DMS53 (cell line): ENCODE measurements at regions not wholly inside any gene's neighbourhood (a gene's known extent, or its start where the extent isn't known, plus 50 kb on each side); places are given as distances from the start of the nearest gene placed in this dataset.

Experiments
- DNase-seq: peaks from one replicate; lab custom pipeline; 2025; lab: John Stamatoyannopoulos, UW

DNA sequence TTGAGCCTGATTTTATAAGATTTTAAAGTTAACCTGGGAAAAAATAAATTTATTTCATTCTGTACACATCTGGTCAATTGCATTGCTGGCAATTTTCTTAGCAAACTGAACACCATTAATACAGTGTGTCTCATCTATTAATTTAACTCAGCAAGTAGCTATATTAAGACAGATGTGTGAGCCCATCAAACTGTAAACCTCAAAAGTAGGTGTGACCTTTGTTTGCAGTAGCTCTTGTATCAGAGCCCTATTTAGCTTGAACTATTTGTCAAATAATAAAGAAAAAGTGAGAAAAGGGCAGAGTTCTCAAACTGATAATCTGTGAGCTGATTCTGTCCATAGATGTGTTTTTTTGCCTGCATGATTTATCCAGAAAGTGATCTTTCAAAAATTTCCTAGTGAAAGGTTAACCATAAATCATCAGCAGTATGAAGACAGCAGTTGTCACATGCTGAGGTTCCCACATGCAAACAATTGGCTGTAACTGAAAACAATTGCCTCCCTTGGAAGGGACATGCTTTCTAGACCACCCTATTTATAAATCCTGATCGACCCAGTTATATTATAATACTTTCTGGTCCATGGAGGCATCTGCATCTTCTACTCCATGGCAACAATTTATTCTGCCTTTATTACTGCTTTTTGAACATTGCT is 646.5 kb downstream of the NSUN3 start:
- peak; percentile 17 for DNase-seq

DNA sequence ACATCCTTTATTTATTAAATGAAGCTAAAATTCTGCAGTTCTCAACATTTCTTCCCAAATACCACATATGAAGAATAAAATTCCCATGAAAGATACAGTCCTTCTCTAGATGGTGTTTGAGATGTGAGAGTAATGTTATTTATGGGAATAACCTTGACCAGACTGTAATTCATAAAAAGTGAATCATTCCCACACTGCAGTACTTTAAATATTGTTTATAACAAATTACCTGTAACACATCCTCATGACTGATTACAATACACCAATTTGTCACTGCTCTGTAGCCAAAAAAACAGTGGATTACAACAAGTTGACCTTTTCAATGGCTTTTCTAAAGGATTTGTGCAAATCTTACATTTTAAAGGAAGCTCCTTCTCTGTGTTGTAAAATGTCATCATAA is 651.3 kb downstream of the NSUN3 start:
- no peak for DNase-seq

GRCh38 chr3:94716326-94717018 is 653.6 kb downstream of the NSUN3 start:
- DNase-seq, result peak; percentile 42

DNA sequence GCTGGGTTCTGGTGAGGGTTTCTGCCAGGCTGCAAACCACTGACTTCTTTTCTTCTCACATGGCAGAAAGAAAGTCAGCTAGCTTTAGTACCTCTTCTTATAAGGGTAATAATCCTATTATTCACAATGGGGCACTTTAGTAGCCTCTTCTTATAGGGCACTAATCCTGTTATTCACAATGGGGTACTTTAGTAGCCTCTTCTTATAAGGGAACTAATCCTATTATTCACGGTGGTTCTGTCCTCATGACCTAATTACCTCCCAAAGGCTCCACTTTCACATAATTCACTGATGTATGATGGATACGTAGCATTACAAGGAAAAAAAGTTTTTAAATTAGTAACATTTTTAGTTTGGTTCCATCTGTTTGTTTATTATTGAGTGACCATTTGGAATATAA is 671.3 kb downstream of the NSUN3 start:
- no peak for DNase-seq

DNA sequence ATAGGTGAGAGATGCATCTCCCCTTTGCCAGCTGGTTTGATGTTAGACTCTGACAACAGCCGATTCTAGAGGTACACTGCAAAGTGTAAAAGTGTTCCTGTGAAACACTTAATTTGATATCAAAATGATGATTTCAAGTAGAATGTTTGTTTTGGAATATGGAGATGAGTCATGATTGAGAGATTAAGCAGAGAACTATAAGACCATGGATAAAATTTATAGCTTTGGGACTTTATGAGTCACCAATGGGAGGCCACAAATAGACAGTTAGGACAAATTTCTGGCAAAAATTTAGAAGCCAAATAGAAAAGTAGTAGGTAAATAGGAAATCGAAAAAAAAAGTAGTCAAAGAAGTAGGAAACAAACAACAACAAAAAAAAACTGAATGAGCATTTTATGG is 672.5 kb downstream of the NSUN3 start:
- DNase-seq, result peak; percentile 9

DNA sequence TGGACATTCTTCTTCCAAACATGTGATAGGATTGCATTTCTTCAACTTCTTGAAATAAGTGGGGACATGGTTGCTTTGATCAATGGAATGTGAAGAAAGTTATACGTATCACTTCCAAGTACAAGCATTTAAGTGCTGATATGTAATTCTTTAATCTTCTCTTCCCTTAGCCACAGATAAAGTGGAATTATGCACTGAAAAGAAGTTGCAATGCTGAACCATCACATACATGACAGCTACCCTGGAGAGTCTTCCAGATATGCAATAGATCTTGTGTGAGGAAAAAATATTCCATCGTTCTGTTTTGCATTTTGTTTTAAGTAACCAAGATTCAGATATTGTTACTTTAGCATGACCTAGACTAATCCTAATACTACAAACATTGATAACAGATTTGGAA is 674.3 kb downstream of the NSUN3 start:
- DNase-seq, result no peak

- no peak for DNase-seq
Measured at GRCh38 chr3:94739420-94739819, 676.6 kb downstream of the NSUN3 start.

DNA sequence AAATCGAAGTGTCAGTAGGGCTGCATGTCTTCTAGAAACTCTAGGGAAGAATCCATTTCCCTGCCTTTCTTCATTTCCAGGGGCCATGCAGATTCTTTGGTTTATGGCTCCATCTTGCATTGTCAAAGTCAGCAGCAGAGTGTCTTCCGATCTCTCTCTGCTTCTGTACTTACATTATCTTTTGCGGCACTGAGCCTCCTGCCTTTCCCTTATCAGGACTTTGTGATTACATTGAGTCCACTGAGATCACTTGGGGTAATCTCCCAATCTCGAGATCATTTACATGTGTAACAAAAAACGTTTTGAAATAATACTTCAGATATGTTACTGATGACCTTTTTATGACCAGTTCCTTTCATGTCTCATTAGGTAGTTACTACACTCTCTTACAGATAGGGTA is 695.9 kb downstream of the NSUN3 start:
- no peak for DNase-seq

GRCh38 chr3:94772402-94772801 is 709.5 kb downstream of the NSUN3 start:
- DNase-seq, result no peak

DNA sequence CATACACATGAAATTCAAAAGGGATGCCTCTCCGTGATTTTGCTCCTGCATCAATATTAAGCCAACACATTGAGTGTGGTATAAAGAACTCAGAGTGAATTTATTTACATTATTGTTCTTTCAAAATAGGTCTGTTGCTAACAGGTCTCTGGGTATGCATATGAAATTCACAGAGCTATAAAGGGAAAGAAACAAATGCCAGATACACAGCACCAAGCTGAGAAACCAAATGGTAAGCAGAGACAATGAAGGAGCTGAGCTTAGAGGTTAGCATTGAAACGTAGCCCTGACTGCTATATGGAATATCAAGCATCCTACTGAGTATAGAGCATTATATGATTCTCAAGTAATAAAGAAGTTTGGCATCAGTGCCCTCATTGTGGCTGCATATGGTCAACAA is 712.9 kb downstream of the NSUN3 start:
- no peak for DNase-seq

DNA sequence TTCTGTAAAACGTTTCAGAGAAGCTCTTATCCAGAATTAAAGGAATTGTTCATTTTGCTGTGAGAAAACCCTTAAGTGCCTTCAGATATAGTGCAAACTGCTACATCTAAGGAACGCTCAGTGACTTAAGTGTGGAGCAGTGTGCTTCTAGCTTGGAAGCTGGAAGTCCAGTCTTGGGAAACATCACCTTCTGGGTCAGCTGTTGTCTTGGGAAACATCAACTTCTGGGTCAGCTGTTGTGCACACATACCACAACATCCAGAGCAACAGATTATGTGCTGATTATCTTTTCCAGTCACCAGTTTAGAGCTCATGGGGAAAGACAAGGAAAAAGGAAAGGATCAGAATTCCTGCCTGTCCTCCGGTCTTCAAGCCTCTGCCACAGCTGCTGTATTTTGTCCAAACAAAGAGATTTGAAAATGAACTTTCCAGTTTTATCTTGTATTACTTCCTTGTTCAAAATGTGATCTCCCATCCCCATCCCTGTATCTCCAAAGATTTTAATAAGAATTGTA is 713.6 kb downstream of the NSUN3 start:
- DNase-seq, result no peak

GRCh38 chr3:94778289-94778688 is 715.4 kb downstream of the NSUN3 start:
- DNase-seq, result no peak

DNA sequence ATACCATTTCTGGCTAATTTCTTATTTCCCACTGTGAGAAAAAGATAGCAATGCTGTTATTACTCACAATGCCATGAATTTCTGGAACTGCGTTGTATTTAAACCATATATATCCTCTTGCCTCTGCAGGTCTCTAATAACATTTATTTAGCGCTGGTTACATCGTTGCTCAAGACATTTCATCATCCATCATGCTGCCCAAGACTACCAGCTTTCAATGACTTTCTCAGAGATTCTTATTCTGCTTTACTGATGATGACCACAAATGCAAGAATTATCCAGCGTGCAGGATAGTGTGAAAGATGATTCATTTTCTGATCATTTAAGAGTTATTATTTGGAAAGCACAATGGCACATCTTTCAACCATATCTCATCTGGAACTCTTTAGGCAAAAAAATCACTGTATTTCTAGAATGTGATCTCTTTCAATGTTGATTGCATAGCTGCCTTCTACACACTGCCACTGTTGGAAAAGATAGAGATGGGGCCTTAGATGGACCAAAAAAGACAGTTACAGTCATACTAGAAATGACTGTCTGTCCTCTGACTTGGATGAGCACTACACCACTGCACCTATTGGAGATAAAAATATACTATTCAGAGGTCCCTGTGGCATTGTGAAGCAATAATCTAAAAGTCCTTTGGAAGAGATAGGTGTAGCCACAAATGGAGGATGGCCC is 716.1 kb downstream of the NSUN3 start:
- DNase-seq, result no peak

DNA sequence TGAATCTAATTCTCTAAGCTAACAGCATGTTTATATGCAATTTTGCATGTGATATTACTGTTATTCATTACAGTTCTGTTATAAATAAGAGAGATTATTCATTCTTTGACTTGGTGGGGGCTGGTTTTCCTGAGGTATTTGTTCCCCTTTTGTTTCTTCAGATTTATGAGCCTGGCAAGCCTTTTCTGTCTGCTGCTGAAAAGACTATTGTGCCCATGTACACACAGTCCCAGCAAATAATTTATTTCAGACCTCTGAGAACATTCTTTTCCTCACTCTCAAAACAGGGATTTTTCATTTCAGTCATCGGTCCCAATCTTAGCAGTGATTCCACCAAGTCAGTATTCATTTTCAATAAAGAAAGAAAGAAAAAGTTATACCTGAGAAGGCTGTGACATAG is 716.8 kb downstream of the NSUN3 start:
- DNase-seq, result no peak

- no peak for DNase-seq
Measured at GRCh38 chr3:94784274-94784673, 721.4 kb downstream of the NSUN3 start.

- DNase-seq, result no peak
Measured at GRCh38 chr3:94787066-94787465, 724.2 kb downstream of the NSUN3 start.

- peak; percentile 72 for DNase-seq
Measured at GRCh38 chr3:94787734-94788270, 724.9 kb downstream of the NSUN3 start.

DNA sequence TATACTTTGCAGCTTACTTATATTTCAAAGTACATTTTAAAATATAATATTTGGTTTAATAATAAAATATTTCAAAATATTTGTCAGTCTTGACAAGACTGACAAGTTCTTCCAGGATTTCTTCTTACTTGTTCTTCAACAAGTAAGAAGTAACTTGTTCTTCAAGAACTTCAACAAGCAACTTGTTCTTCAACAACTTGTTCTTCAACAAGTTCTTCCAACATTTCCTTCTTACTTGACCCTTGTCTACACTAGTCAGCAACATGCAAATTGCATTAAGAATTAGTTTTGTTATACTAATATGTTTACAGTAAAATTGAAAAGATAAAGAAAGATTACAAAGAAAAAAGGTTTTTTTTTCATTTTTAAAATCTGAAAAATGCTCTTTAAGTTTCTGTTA is 731.7 kb downstream of the NSUN3 start:
- DNase-seq, result no peak

DNA sequence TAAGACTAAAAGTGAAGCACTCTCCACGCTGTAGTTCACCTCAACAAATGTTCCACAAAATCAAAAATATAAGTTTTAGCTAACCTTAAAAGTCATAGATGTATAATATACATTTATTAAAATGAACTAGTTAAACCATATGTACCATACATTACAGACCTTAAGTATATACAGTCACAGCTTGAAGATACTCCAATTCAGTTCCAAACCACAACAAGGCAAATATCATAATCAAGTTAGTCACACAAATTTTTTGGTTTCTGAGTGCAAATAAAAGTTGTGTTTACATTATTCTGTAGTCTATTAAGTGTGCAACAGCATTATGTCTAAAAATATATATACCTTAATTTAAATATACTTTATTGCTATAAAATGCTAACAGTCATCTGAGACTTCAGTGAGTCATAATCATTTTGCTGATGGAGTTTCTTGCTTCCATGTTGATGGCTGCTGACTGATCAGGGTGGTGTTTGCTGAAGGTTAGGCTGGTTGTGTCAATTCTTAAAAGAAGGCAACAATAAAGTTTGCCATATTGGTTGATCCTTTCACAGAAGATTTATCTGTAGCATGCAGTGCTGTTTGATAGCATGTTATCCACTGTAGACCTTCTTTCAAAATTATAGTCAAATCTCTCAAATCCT is 736.7 kb downstream of the NSUN3 start:
- no peak for DNase-seq

DNA sequence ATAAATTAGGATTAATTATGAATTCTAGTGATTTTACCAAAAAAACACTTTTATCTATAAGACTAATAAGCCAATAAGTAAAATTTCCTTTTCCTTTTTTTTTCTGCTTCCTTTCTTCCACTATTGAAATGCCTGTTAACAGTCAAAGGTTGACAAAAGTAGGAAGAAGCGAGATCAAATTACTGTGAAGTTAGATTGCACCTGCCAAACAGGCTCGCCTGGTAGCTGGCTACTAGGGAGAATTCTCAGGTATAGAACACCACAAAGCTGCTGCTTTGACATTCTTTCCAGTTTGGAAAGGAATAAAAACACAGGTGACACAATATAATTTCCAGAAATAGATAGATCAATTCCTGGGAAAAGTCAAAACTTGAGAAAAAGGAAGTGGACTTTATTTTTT is 749.0 kb downstream of the NSUN3 start:
- peak; percentile 74 for DNase-seq

DNA sequence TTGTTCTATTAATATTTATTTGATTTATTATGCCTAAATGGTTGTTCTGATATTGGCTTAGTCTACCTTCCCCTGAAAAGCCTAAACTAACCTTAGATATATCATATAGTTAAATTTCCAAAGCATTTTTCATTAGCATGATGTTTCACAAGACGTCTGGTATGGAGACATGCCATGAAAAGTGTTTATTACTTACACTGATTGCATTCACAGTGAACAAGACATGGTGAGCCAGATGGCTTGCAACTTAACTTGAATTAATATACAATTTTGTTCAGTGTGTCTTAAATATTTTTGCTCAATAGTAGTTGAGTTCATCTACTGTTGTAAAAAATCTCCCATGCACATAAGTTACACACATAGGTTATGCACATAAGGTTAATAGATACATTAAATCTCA is 758.4 kb downstream of the NSUN3 start:
- DNase-seq, result no peak

- DNase-seq, result no peak
Measured at GRCh38 chr3:94822298-94822697, 759.4 kb downstream of the NSUN3 start.
